GM23338 (cell line): ENCODE measurements at regions not wholly inside any gene's neighbourhood (a gene's known extent, or its start where the extent isn't known, plus 50 kb on each side); places are given as distances from the start of the nearest gene placed in this dataset.

ENCODE experiments used
- CREB1 ChIP-seq: fragments of 250-450 bp; sonication (Bioruptor Pico); IDR thresholded peaks from 2 replicates; pipeline ENCODE4 v1.5.0; 2020; ENCODE audit warnings: low read depth, mild to moderate bottlenecking, moderate library complexity
- CTCF ChIP-seq, 2 experiments: fragments of 200-600 bp in 1 of 2; sonication (generic) in 1 of 2; conservative IDR thresholded peaks; 2 replicates each; pipeline versions ENCODE4 v1.5.1 to v1.6.1; 2016 to 2017; ENCODE audit warnings: antibody characterized with exemption in 2 of 2, low read depth in 2 of 2, mild to moderate bottlenecking in 2 of 2, moderate library complexity in 1 of 2
- ETS1 ChIP-seq: IDR thresholded peaks from 2 replicates; pipeline ENCODE4 v1.6.1; 2016; ENCODE audit warnings: antibody characterized with exemption
- EZH2 ChIP-seq: fragments of 200-600 bp; sonication (generic); IDR thresholded peaks from one replicate; pipeline ENCODE4 v1.8.0; 2017; ENCODE audit warnings: antibody characterized with exemption, mild to moderate bottlenecking, low read depth; ENCODE audit not compliant: unreplicated experiment
- EZH2phosphoT487 ChIP-seq: fragments of 200-600 bp; sonication (generic); IDR thresholded peaks from one replicate; pipeline ENCODE4 v1.8.1; 2018; ENCODE audit warnings: antibody characterized with exemption; ENCODE audit not compliant: unreplicated experiment
- JUNB ChIP-seq: IDR thresholded peaks from one replicate; pipeline ENCODE4 v1.6.1; 2016; ENCODE audit warnings: antibody characterized with exemption; ENCODE audit not compliant: unreplicated experiment
- NANOG ChIP-seq: IDR thresholded peaks from 2 replicates; pipeline ENCODE4 v1.6.1; 2016; ENCODE audit warnings: antibody characterized with exemption, borderline replicate concordance
- REST ChIP-seq: IDR thresholded peaks from one replicate; pipeline ENCODE4 v1.6.1; 2018; ENCODE audit warnings: antibody characterized with exemption; ENCODE audit not compliant: unreplicated experiment
- STAT1 ChIP-seq: IDR thresholded peaks from one replicate; pipeline ENCODE4 v1.6.1; 2016; ENCODE audit warnings: antibody characterized with exemption; ENCODE audit not compliant: unreplicated experiment
- ZNF331 ChIP-seq: fragments of 250-450 bp; sonication (Bioruptor Pico); IDR thresholded peaks from 2 replicates; pipeline ENCODE4 v1.5.0; 2020; ENCODE audit warnings: low read depth, mild to moderate bottlenecking, moderate library complexity

GRCh38 chr5:179435181-179435580, 89.9 kb upstream of the ADAMTS2 start:
- TF ChIP-seq CTCF (conservative IDR thresholded peaks at IDR 0.05; ENCODE audit: low read depth in 2 of 2) (no peak), CREB1 (no peak), EZH2phosphoT487 (no peak), EZH2 (no peak), REST (no peak), NANOG (no peak), ZNF331 (no peak), JUNB (no peak), ETS1 (no peak), STAT1 (no peak)
